Colonic mucosa (tissue), 4 donors: ENCODE measurements at regions not wholly inside any gene's neighbourhood (a gene's known extent, or its start where the extent isn't known, plus 50 kb on each side); places are given as distances from the start of the nearest gene placed in this dataset.

Experiments
- DNase-seq: peaks from one replicate; pipeline ENCODE4 v3.0.0-alpha.2; 2020
- H3K27ac ChIP-seq: fragments of 200-600 bp; one replicate; pipeline ENCODE4 v1.8.0; 2021
- H3K27me3 ChIP-seq: fragments of 200-600 bp; one replicate; pipeline ENCODE4 v1.8.0; 2021
- H3K36me3 ChIP-seq: fragments of 200-600 bp; one replicate; pipeline ENCODE4 v1.8.0; 2021
- H3K4me1 ChIP-seq: fragments of 200-600 bp; one replicate; pipeline ENCODE4 v1.8.0; 2021; ENCODE audit warnings: mild to moderate bottlenecking
- H3K4me3 ChIP-seq: fragments of 200-600 bp; one replicate; pipeline ENCODE4 v1.8.0; 2021
- H3K9ac ChIP-seq, 2 donors: one replicate each; pipeline ENCODE4 v1.7.0; 2013; ENCODE audit warnings: control low read depth in 2 of 2, low read depth in 2 of 2, low read length in 2 of 2
- H3K9me3 ChIP-seq: fragments of 200-600 bp; one replicate; pipeline ENCODE4 v1.8.0; 2021
- intact Hi-C: fragments of 100-400 bp; cut with DNase I; formaldehyde crosslinking; loops from one replicate; pipeline ENCODE4 v1.14.1; 2022
- TF ChIP-seq, protein P1 (sequence below): fragments of 200-600 bp; IDR thresholded peaks from one replicate; pipeline ENCODE4 v1.8.0; 2022; ENCODE audit warnings: antibody characterized with exemption, mild to moderate bottlenecking
- donor health status: healthy.
- donor health status: DM: no; HTN: no; CAD: no.
- donor health status: DM: no; HTN: no; CAD: no.

DNA sequence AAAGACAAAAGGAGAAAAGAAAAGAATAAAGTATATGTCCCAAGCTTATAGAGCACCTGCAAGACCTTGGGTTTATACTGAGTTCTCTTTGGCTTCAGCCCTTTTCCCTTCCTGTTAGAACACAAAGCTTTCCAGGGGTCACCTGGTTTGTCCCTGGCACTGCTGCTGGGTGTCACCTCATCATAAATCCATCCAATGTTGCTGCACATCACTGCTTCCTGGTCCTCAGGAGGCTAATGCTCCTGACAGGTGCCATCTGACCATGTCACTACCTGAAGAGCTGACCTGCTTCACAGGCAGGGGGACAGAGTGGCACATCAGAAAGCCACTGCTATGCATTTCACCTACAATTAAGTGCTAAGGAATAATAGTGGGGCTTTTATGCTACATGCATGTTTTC is 164.6 kb upstream of the ELAC2 start:
- H3K36me3 ChIP-seq: no peaks in the 10 kb centered on the region
- intact Hi-C loops: no loop called here
- no peak overlapping the region for H3K9ac ChIP-seq
- DNase-seq: peak; percentile 48
- H3K9me3 ChIP-seq: no peaks in the 10 kb centered on the region
- TF ChIP-seq, protein P1, sequence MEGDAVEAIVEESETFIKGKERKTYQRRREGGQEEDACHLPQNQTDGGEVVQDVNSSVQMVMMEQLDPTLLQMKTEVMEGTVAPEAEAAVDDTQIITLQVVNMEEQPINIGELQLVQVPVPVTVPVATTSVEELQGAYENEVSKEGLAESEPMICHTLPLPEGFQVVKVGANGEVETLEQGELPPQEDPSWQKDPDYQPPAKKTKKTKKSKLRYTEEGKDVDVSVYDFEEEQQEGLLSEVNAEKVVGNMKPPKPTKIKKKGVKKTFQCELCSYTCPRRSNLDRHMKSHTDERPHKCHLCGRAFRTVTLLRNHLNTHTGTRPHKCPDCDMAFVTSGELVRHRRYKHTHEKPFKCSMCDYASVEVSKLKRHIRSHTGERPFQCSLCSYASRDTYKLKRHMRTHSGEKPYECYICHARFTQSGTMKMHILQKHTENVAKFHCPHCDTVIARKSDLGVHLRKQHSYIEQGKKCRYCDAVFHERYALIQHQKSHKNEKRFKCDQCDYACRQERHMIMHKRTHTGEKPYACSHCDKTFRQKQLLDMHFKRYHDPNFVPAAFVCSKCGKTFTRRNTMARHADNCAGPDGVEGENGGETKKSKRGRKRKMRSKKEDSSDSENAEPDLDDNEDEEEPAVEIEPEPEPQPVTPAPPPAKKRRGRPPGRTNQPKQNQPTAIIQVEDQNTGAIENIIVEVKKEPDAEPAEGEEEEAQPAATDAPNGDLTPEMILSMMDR: no peak
- no peaks in the 10 kb centered on the region for H3K27me3 ChIP-seq
- H3K4me3 ChIP-seq: no peak overlapping the region
- H3K27ac ChIP-seq: no peak overlapping the region
- no peaks in the 10 kb centered on the region for H3K4me1 ChIP-seq

DNA sequence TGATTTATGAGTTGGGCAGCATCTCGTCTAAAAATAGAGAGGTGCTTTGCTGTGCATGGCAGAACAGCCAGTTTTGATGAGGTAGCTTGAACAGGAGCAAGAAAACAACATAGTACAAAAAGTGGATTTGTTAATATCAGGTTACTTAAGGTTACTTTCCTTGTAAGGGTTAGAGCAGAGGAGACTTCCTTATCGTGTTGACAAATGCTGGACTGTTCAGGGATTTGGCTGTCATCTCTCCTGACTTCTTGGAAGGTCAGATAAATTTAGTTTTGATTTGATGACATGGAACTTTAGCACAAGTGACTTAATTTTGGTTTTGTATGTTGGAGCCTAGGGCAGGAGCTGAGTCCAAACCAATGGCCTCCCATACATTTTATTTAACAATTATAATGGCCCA is 163.9 kb upstream of the ELAC2 start:
- Histone ChIP-seq H3K27me3 (no peaks in the 10 kb centered on the region), H3K4me3 (no peak overlapping the region), H3K27ac (no peak overlapping the region), H3K9me3 (no peaks in the 10 kb centered on the region), H3K36me3 (no peaks in the 10 kb centered on the region), H3K4me1 (no peaks in the 10 kb centered on the region), H3K9ac (no peak overlapping the region)
- TF ChIP-seq, protein P1: no peak
- intact Hi-C loops: no loop called here
- DNase-seq: no peak

DNA sequence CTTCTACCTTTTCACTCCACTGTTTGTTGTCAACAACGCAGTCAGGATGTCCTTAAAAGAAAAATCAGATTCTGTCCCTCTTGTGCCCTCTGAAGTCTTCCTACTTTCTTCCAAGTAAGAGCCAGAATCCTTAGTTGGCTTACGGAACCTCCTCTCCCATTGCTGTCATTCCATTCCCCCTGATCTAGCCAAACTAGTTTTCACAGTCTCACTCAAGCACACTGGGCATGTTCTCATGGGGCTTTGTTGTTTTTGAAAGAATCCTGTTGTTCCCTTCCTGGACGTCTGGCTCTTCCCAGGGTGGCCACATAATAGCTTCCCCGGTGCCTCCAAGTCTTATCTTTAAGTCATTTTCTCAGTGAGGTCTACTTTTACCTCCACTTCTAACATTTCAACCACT is 158.6 kb upstream of the ELAC2 start:
- Histone ChIP-seq H3K27me3 (no peaks in the 10 kb centered on the region), H3K9me3 (no peaks in the 10 kb centered on the region), H3K36me3 (no peaks in the 10 kb centered on the region), H3K4me1 (no peaks in the 10 kb centered on the region), H3K27ac (no peak overlapping the region), H3K4me3 (no peak overlapping the region), H3K9ac (no peak overlapping the region)
- TF ChIP-seq, protein P1: no peak
- no peak for DNase-seq
- intact Hi-C loops: no loop called here

DNA sequence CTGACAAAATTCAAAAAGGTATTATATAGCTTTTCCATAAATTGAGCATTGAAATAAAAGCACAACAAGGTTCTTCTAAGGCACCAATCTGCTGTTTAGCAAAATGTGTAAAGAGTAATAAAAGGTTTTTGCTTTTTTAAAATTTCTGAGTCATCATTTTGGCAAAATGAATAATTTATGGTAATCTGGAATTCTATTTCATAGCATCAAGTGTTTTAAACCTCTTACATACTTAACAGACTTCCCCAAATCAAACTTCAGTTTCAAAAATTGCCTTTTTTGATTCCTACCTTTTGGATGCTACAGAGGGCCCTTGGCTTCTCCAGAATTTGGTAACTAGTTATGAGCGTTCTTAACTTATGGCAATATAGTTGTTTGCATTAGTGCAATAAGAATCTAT is 154.0 kb upstream of the ELAC2 start:
- no peaks in the 10 kb centered on the region for H3K36me3 ChIP-seq
- no peaks in the 10 kb centered on the region for H3K9me3 ChIP-seq
- TF ChIP-seq, protein P1: no peak
- H3K4me3 ChIP-seq: no peak overlapping the region
- no peak for DNase-seq
- H3K9ac ChIP-seq: no peak overlapping the region
- no peaks in the 10 kb centered on the region for H3K4me1 ChIP-seq
- H3K27me3 ChIP-seq: no peaks in the 10 kb centered on the region
- intact Hi-C loops: no loop called here
- no peak overlapping the region for H3K27ac ChIP-seq

DNA sequence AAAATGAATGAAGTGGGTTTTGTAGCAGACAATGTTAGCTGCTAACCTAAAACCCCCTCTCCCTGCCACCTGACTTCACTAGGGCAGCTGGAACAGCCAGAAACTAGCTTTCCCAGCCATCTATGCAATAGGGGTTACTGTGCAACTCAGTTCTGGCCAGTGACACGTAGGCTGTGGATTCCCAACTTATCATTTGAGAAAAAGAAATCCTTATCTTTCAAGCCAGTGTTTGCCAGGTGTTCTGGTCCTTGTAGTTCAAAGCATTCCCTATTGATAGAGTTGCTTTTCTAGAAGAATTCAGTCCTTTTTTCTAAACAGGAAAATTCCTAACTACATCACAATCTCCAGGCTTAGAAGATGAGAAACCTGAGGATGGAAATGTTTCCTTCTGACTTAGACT is 144.5 kb upstream of the ELAC2 start:
- Histone ChIP-seq H3K27me3 (no peaks in the 10 kb centered on the region), H3K9ac (no peak overlapping the region), H3K36me3 (no peaks in the 10 kb centered on the region), H3K9me3 (no peaks in the 10 kb centered on the region), H3K4me3 (no peak overlapping the region), H3K4me1 (no peaks in the 10 kb centered on the region), H3K27ac (no peak overlapping the region)
- TF ChIP-seq, protein P1: no peak
- intact Hi-C loops: no loop called here
- DNase-seq: no peak

DNA sequence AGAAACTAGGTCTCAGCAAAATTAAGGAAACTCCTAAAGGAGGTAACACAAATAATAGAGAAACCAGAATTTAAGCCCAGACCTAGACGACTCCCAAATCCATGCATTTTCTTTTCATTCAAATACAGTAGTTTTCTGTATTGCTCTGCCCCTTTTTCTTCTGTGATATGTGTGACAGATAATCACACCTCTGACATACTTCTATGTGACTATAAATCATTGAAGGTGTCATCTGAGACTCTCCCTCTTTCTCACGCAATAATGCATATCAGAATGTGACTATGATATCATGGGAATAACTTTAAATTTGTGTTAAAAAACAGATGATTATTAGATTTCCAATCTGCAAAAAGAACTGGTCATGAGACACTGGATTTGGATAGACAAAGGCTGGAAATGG is 143.0 kb upstream of the ELAC2 start:
- Histone ChIP-seq H3K4me1 (no peaks in the 10 kb centered on the region), H3K27ac (no peak overlapping the region), H3K9me3 (no peaks in the 10 kb centered on the region), H3K36me3 (no peaks in the 10 kb centered on the region), H3K9ac (no peak overlapping the region), H3K27me3 (no peaks in the 10 kb centered on the region), H3K4me3 (no peak overlapping the region)
- intact Hi-C loops: no loop called here
- no peak for DNase-seq
- TF ChIP-seq, protein P1: no peak
